HepG2 (cell line): ENCODE measurements at regions not wholly inside any gene's neighbourhood (a gene's known extent, or its start where the extent isn't known, plus 50 kb on each side); places are given as distances from the start of the nearest gene placed in this dataset.

Experiments used
- PAX8 ChIP-seq: sonication (generic); formaldehyde crosslinking; IDR thresholded peaks from 2 replicates; pipeline ENCODE4 v1.8.0; 2022; ENCODE audit warnings: mild to moderate bottlenecking, missing genetic modification reagents, borderline replicate concordance
- ZBTB1 ChIP-seq: sonication (generic); formaldehyde crosslinking; IDR thresholded peaks from 2 replicates; pipeline ENCODE4 v1.4.0; 2020; ENCODE audit warnings: missing genetic modification reagents, borderline replicate concordance

DNA sequence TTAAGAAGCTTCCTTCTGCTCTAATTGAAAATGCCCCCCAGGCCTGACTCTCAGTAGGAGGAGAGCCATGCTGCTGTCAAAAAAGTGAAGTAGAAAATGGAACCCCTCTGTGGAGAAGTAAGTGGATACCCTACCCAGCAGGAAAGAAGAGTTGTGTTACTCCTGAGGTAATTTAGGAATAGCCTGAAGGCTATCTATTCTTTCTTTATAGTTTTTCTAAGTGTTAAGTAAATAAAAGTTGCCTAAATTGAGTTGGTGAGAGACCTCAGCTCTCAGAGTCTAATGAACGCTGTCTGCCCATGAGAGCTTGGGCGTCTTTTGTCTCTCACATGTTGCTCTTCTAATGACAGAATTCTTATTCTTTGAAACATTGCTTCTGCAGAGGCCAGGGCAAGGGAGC is 116.2 kb downstream of the NSUN3 start:
- no peak for TF ChIP-seq ZBTB1
- no peak for TF ChIP-seq PAX8
